Activated B cell treated with CpG ODN at 0.5 μM for 24 hours (primary cell): ENCODE measurements at regions not wholly inside any gene's neighbourhood (a gene's known extent, or its start where the extent isn't known, plus 50 kb on each side); places are given as distances from the start of the nearest gene placed in this dataset.

Experiments used
- ATAC-seq: fragments of 200-7000 bp; cut with Tn5 transposase; one replicate; pipeline ENCODE4 v1.10.0; 2021; ENCODE audit warnings: low read depth, mild to moderate bottlenecking, moderate library complexity
- CTCF ChIA-PET: fragments of 350-600 bp; sonication (Branson Sonifier 250); formaldehyde crosslinking; loops from one replicate; lab custom pipeline; 2021; ENCODE audit warnings: antibody characterized with exemption; lab: Charles Lee
- POLR2A ChIA-PET: fragments of 350-600 bp; sonication (Branson Sonifier 250); formaldehyde crosslinking; loops from one replicate; lab custom pipeline; 2021; ENCODE audit warnings: antibody characterized with exemption; lab: Charles Lee
- DNase-seq: peaks from one replicate; pipeline ENCODE4 v3.0.0; 2022
- H3K27ac Mint-ChIP-seq: one replicate; pipeline ENCODE4 v1.8.0; 2020; ENCODE audit warnings: mixed read lengths
- H3K27me3 Mint-ChIP-seq: one replicate; pipeline ENCODE4 v1.8.0; 2021; ENCODE audit warnings: mixed read lengths
- H3K36me3 Mint-ChIP-seq: one replicate; pipeline ENCODE4 v1.8.0; 2021; ENCODE audit warnings: low read depth, mixed read lengths
- H3K4me1 Mint-ChIP-seq: one replicate; pipeline ENCODE4 v1.8.0; 2021; ENCODE audit warnings: mixed read lengths
- H3K4me3 Mint-ChIP-seq: one replicate; pipeline ENCODE4 v1.8.0; 2020; ENCODE audit warnings: mild to moderate bottlenecking, mixed read lengths
- H3K9me3 Mint-ChIP-seq: one replicate; pipeline ENCODE4 v1.8.0; 2020; ENCODE audit warnings: mixed read lengths
- CTCF ChIP-seq: fragments of 200-600 bp; IDR thresholded peaks from one replicate; pipeline ENCODE4 v1.8.0; 2022; ENCODE audit warnings: antibody characterized with exemption, mild to moderate bottlenecking
- intact Hi-C: fragments of 100-400 bp; cut with micrococcal nuclease; formaldehyde crosslinking; loops from one replicate; pipeline ENCODE4 v1.15.1; 2024

- intact Hi-C loops, result no loop called here
- ChIA-PET CTCF (no interaction called here), POLR2A (no interaction called here)
- Mint-ChIP-seq H3K9me3 (peaks cover 6% of the 10 kb centered on the region), H3K4me3 (no peak overlapping the region), H3K27ac (no peak overlapping the region), H3K36me3 (no peaks in the 10 kb centered on the region), H3K27me3 (no peaks in the 10 kb centered on the region), H3K4me1 (no peaks in the 10 kb centered on the region)
- DNase-seq (no peak), ATAC-seq (no peak)
- TF ChIP-seq CTCF, result no peak
Measured at GRCh38 chr2:22734373-22735045, 650.5 kb upstream of the KLHL29 start.

DNA sequence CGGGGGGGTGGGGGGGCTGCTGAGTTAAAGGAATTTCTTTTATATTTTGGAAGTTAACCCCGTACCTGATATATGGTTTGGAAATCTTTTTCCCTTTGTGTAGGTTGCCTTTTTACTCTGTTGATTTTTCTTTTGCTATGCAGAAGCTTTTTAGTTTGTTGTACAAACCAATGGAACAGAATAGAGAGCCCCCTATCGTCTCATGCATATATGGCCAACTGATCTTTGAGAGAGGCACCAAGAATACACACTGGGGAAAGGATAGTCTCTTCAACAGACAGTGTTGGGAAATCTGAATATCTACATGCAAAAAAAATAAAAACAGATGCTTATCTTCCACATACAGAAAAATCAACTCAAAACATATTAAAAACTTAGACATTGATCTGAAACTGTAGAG lies 647.8 kb upstream of the KLHL29 start:
- DNase-seq (no peak), ATAC-seq (no peak)
- ChIA-PET CTCF (no interaction called here), POLR2A (no interaction called here)
- no peaks in the 10 kb centered on the region for H3K27me3 Mint-ChIP-seq
- no peaks in the 10 kb centered on the region for H3K4me1 Mint-ChIP-seq
- intact Hi-C loops, result no loop called here
- H3K4me3 Mint-ChIP-seq, result no peak overlapping the region
- no peaks in the 10 kb centered on the region for H3K36me3 Mint-ChIP-seq
- TF ChIP-seq CTCF, result no peak
- no peaks in the 10 kb centered on the region for H3K9me3 Mint-ChIP-seq
- no peak overlapping the region for H3K27ac Mint-ChIP-seq

DNA sequence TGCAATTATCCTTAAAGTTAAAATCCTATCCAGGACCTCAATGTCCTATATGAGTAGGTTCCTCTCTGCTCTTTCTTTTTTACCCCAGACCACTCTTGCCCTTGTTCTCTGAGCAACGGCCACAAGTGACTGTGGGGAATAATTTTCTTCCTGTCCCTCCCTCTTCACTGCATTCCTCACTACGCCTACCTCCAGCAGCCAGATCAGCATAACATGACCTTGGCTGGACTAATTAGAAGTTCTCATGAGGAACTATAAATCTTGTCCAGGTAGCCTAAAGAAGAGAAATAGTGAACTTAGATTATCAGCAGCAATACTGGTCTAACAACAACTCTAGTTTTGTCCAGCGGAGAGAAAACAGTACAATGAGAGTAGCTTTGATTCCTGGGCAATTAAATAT lies 643.8 kb upstream of the KLHL29 start:
- ChIA-PET POLR2A (no interaction called here), CTCF (no interaction called here)
- H3K4me3 Mint-ChIP-seq, result no peak overlapping the region
- no peaks in the 10 kb centered on the region for H3K4me1 Mint-ChIP-seq
- intact Hi-C loops, result no loop called here
- H3K27ac Mint-ChIP-seq, result no peak overlapping the region
- no peak for DNase-seq
- no peak for ATAC-seq
- no peak for TF ChIP-seq CTCF
- H3K36me3 Mint-ChIP-seq, result no peaks in the 10 kb centered on the region
- H3K9me3 Mint-ChIP-seq, result no peaks in the 10 kb centered on the region
- no peaks in the 10 kb centered on the region for H3K27me3 Mint-ChIP-seq

DNA sequence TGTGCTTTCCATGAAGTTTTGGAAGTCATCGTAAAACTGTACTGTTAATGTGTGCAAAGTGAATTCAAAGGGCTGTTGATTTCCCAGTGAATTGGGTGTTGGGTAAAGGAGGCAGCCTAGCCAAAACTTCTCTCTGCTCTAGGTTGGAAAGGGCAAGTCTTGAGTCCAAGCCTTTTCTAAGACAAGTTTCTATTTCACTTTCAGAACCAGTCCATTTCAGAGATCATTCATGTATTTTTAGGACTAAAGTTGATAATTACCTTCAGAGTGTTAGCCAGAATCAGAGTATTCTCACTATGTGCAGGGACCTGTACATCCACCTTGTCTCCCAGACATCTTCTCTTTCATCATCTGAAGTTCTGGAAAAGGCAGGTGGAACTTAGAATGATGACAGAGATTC lies 636.1 kb upstream of the KLHL29 start:
- ChIA-PET CTCF (no interaction called here), POLR2A (no interaction called here)
- H3K4me1 Mint-ChIP-seq, result no peaks in the 10 kb centered on the region
- no peaks in the 10 kb centered on the region for H3K36me3 Mint-ChIP-seq
- no peak for TF ChIP-seq CTCF
- no peak for DNase-seq
- no peak for ATAC-seq
- no peaks in the 10 kb centered on the region for H3K9me3 Mint-ChIP-seq
- no peak overlapping the region for H3K4me3 Mint-ChIP-seq
- no peak overlapping the region for H3K27ac Mint-ChIP-seq
- intact Hi-C loops, result no loop called here
- H3K27me3 Mint-ChIP-seq, result no peaks in the 10 kb centered on the region

GRCh38 chr2:22753476-22753875 lies 631.5 kb upstream of the KLHL29 start:
- POLR2A ChIA-PET, result no interaction called here
- H3K4me3 Mint-ChIP-seq, result no peak overlapping the region

More at GRCh38 chr2:22753476-22753875, 631.5 kb upstream of the KLHL29 start:
- CTCF ChIA-PET, result no interaction called here
- no peaks in the 10 kb centered on the region for H3K27me3 Mint-ChIP-seq
- ATAC-seq (no peak), DNase-seq (no peak)
- H3K27ac Mint-ChIP-seq, result no peak overlapping the region
- H3K4me1 Mint-ChIP-seq, result no peaks in the 10 kb centered on the region
- TF ChIP-seq CTCF, result no peak
- intact Hi-C loops, result no loop called here
- no peaks in the 10 kb centered on the region for H3K36me3 Mint-ChIP-seq
- no peaks in the 10 kb centered on the region for H3K9me3 Mint-ChIP-seq
